IPS DF 4.7 (cell line): ENCODE measurements at regions not wholly inside any gene's neighbourhood (a gene's known extent, or its start where the extent isn't known, plus 50 kb on each side); places are given as distances from the start of the nearest gene placed in this dataset.
A peak's percentile ranks its signal among the peaks of the same experiment; 100 is the strongest.

Experiments used
- DNase-seq: peaks from one replicate; pipeline ENCODE4 v3.0.0-alpha.2; 2013; ENCODE audit warnings: low spot score; ENCODE audit errors: extremely low read depth

GRCh38 chr9:85430659-85431338 lies 311.0 kb downstream of the AGTPBP1 start:
- DNase-seq: no peak

- DNase-seq: no peak
Observed at GRCh38 chr9:85428230-85428629, 313.5 kb downstream of the AGTPBP1 start.

- DNase-seq: no peak
Observed at GRCh38 chr9:85427772-85428171, 314.0 kb downstream of the AGTPBP1 start.

GRCh38 chr9:85425153-85425611 lies 316.6 kb downstream of the AGTPBP1 start:
- peak; percentile 62 for DNase-seq

GRCh38 chr9:85423422-85423821 lies 318.3 kb downstream of the AGTPBP1 start:
- DNase-seq: no peak

- DNase-seq: no peak
Observed at GRCh38 chr9:85421641-85422040, 320.1 kb downstream of the AGTPBP1 start.

GRCh38 chr9:85420750-85421149 lies 321.0 kb downstream of the AGTPBP1 start:
- DNase-seq: no peak

- no peak for DNase-seq
Observed at GRCh38 chr9:85417674-85418073, 324.1 kb downstream of the AGTPBP1 start.

- no peak for DNase-seq
Observed at GRCh38 chr9:85416715-85417114, 325.0 kb downstream of the AGTPBP1 start.

- DNase-seq: no peak
Observed at GRCh38 chr9:85414390-85414789, 327.4 kb downstream of the AGTPBP1 start.

- no peak for DNase-seq
Observed at GRCh38 chr9:85408494-85408893, 333.3 kb downstream of the AGTPBP1 start.

GRCh38 chr9:85405566-85405950 lies 336.2 kb downstream of the AGTPBP1 start:
- DNase-seq: no peak

GRCh38 chr9:85404911-85405565 lies 336.7 kb downstream of the AGTPBP1 start:
- DNase-seq: no peak

GRCh38 chr9:85402551-85402950 lies 339.2 kb downstream of the AGTPBP1 start:
- DNase-seq: no peak

GRCh38 chr9:85401998-85402397 lies 339.8 kb downstream of the AGTPBP1 start:
- no peak for DNase-seq

- no peak for DNase-seq
Observed at GRCh38 chr9:85397005-85397404, 344.7 kb downstream of the AGTPBP1 start.

- no peak for DNase-seq
Observed at GRCh38 chr9:85392260-85392659, 349.5 kb downstream of the AGTPBP1 start.

- no peak for DNase-seq
Observed at GRCh38 chr9:85377731-85378289, 363.9 kb downstream of the AGTPBP1 start.

- DNase-seq: no peak
Observed at GRCh38 chr9:85368781-85369180, 373.0 kb downstream of the AGTPBP1 start.

GRCh38 chr9:85359161-85359560 lies 382.6 kb downstream of the AGTPBP1 start:
- no peak for DNase-seq

GRCh38 chr9:85349046-85349445 lies 392.7 kb downstream of the AGTPBP1 start:
- DNase-seq: no peak

- no peak for DNase-seq
Observed at GRCh38 chr9:85347541-85347940, 394.2 kb downstream of the AGTPBP1 start.

- no peak for DNase-seq
Observed at GRCh38 chr9:85344901-85345300, 396.9 kb downstream of the AGTPBP1 start.
